Neural progenitor cell (in vitro differentiated cells): ENCODE measurements at regions not wholly inside any gene's neighbourhood (a gene's known extent, or its start where the extent isn't known, plus 50 kb on each side); places are given as distances from the start of the nearest gene placed in this dataset.

ENCODE experiments used
- DNase-seq: peaks from one replicate; pipeline ENCODE4 v3.0.0-alpha.2; 2016; ENCODE audit warnings: low spot score
- H2AFZ ChIP-seq: fragments of 200-600 bp; sonication (generic); replicated peaks from 2 replicates; pipeline ENCODE4 v1.6.1; 2016; ENCODE audit warnings: antibody characterized with exemption
- H3F3A ChIP-seq: fragments of 200-600 bp; sonication (generic); 2 replicates; pipeline ENCODE4 v1.6.1; 2016; ENCODE audit warnings: antibody characterized with exemption, low read depth
- H3K27ac ChIP-seq: fragments of 200-600 bp; sonication (generic); 2 replicates; pipeline ENCODE4 v1.5.1; 2016; ENCODE audit warnings: mild to moderate bottlenecking
- H3K27me3 ChIP-seq: fragments of 200-600 bp; sonication (generic); 2 replicates; pipeline ENCODE4 v1.6.1; 2016; ENCODE audit warnings: mild to moderate bottlenecking, moderate library complexity
- H3K36me3 ChIP-seq: fragments of 200-600 bp; sonication (generic); 2 replicates; pipeline ENCODE4 v1.5.1; 2016
- H3K4me1 ChIP-seq: fragments of 200-600 bp; sonication (generic); 2 replicates; pipeline ENCODE4 v1.6.1; 2016; ENCODE audit warnings: mixed run types
- H3K4me2 ChIP-seq: fragments of 200-600 bp; sonication (generic); 2 replicates; pipeline ENCODE4 v1.6.1; 2016
- H3K4me3 ChIP-seq: fragments of 200-600 bp; sonication (generic); 2 replicates; pipeline ENCODE4 v1.5.1; 2016
- H3K79me2 ChIP-seq: fragments of 200-600 bp; sonication (generic); 2 replicates; pipeline ENCODE4 v1.6.1; 2016; ENCODE audit warnings: low read depth
- H3K9ac ChIP-seq: fragments of 200-600 bp; sonication (generic); 2 replicates; pipeline ENCODE4 v1.6.1; 2016
- H3K9me3 ChIP-seq: fragments of 200-600 bp; sonication (generic); 2 replicates; pipeline ENCODE4 v1.5.1; 2016; ENCODE audit warnings: low read depth
- H4K20me1 ChIP-seq: fragments of 200-600 bp; sonication (generic); 2 replicates; pipeline ENCODE4 v1.6.1; 2016; ENCODE audit warnings: low read depth
- H3K27ac Mint-ChIP-seq: 3 replicates; pipeline ENCODE4 v1.8.0; 2021; ENCODE audit warnings: mixed read lengths
- H3K27me3 Mint-ChIP-seq: 2 replicates; pipeline ENCODE4 v1.8.0; 2022; ENCODE audit warnings: low read depth, mild to moderate bottlenecking, inconsistent platforms, moderate library complexity, mixed read lengths; ENCODE audit not compliant: insufficient read depth
- H3K36me3 Mint-ChIP-seq: 3 replicates; pipeline ENCODE4 v1.8.0; 2021; ENCODE audit warnings: mixed read lengths
- H3K4me1 Mint-ChIP-seq: 3 replicates; pipeline ENCODE4 v1.8.0; 2021; ENCODE audit warnings: mixed read lengths
- H3K4me3 Mint-ChIP-seq: 3 replicates; pipeline ENCODE4 v1.8.0; 2021; ENCODE audit warnings: mild to moderate bottlenecking, moderate library complexity, mixed read lengths
- H3K9me3 Mint-ChIP-seq: 3 replicates; pipeline ENCODE4 v1.8.0; 2020; ENCODE audit warnings: mixed read lengths
- EZH2 ChIP-seq: fragments of 200-600 bp; sonication (generic); IDR thresholded peaks from 2 replicates; pipeline ENCODE4 v1.6.1; 2017; ENCODE audit warnings: antibody characterized with exemption, mild to moderate bottlenecking, moderate library complexity
- EZH2phosphoT487 ChIP-seq: fragments of 200-600 bp; sonication (generic); IDR thresholded peaks from 2 replicates; pipeline ENCODE4 v1.6.1; 2017; ENCODE audit warnings: antibody characterized with exemption
- TF ChIP-seq, protein P1 (sequence below): fragments of 200-600 bp; sonication (generic); IDR thresholded peaks from 2 replicates; pipeline ENCODE4 v1.5.1; 2017; ENCODE audit warnings: antibody characterized with exemption, mild to moderate bottlenecking

DNA sequence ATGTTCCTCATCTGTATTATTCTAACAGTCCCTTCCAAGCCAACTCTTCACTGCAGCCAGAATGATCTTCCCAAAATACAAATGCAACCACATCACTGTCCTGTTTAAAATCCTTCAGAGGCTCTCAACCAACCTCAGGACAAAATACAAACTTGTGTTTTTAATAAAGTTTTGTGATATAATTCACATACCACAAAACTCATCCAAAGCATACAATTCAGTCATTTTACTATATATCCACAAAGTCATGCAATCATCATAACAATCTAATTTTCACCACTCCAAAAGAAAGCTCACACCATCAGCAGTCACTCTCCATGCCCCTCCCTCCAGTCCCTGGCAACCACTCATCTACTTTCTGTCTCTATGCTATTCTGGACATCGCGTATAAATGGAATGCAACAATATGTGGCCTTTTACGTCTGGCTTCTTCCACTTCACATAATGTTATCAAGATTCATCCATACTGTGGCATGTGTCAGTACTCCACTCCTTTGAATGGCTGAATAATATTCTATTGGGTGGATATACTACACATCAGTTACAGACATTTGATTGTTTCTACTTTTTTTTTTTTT is 81.7 kb upstream of the DOCK9 start:
- Mint-ChIP-seq H3K4me1 (no peaks in the 10 kb centered on the region), H3K9me3 (no peaks in the 10 kb centered on the region), H3K27me3 (no peaks in the 10 kb centered on the region), H3K36me3 (no peaks in the 10 kb centered on the region), H3K27ac (no peak overlapping the region), H3K4me3 (no peak overlapping the region)
- Histone ChIP-seq H4K20me1 (no peaks in the 10 kb centered on the region), H2AFZ (no peak overlapping the region), H3F3A (no peaks in the 10 kb centered on the region), H3K9me3 (no peaks in the 10 kb centered on the region), H3K9ac (no peak overlapping the region), H3K4me1 (peaks cover 6% of the 10 kb centered on the region), H3K36me3 (no peaks in the 10 kb centered on the region), H3K27ac (no peak overlapping the region), H3K79me2 (no peaks in the 10 kb centered on the region), H3K27me3 (no peaks in the 10 kb centered on the region), H3K4me2 (no peak overlapping the region), H3K4me3 (no peak overlapping the region)
- DNase-seq = no peak
- TF ChIP-seq EZH2 (no peak), EZH2phosphoT487 (no peak)
- TF ChIP-seq, protein P1, sequence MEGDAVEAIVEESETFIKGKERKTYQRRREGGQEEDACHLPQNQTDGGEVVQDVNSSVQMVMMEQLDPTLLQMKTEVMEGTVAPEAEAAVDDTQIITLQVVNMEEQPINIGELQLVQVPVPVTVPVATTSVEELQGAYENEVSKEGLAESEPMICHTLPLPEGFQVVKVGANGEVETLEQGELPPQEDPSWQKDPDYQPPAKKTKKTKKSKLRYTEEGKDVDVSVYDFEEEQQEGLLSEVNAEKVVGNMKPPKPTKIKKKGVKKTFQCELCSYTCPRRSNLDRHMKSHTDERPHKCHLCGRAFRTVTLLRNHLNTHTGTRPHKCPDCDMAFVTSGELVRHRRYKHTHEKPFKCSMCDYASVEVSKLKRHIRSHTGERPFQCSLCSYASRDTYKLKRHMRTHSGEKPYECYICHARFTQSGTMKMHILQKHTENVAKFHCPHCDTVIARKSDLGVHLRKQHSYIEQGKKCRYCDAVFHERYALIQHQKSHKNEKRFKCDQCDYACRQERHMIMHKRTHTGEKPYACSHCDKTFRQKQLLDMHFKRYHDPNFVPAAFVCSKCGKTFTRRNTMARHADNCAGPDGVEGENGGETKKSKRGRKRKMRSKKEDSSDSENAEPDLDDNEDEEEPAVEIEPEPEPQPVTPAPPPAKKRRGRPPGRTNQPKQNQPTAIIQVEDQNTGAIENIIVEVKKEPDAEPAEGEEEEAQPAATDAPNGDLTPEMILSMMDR = no peak

DNA sequence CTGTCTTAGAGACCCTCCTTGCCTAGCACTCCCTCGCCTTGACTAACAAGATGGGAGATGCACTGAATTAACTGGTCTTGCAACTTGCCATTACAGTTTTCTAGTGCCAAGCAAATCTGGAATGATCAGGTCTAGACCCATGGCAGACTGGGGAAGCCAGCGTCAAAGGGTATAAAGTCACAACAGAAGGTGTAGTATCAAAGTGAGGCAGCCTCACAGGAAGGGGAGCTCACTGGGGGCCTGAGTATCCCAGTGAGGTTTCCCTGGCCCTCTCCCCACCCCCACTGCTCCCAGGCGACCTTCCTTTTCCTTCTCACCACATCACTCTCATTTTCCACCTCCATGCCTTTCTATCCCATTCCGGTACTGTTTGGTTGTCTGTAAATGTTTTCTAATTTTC is 83.5 kb upstream of the DOCK9 start:
- no peak overlapping the region for H3K27ac Mint-ChIP-seq
- no peak overlapping the region for H3K4me3 Mint-ChIP-seq
- no peaks in the 10 kb centered on the region for H4K20me1 ChIP-seq

DNA sequence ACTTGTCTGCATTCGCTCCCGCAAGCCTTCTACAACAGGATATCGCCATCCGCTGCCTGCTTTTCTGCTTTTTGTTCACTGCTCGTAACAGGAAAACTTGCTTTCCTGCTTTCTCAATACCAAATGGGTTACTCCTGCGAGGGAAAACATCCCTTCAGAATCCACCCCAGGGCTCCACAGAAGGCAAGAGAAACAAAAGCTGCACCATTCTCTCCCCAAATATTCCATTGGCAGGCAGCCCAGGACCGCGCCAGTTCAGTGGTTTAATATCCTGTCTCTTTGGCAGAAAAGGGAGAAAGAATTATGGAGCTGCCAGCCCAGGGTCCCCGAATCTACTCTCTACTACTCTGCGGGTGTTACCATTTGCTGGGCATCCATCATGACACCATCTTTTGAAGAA is 84.7 kb upstream of the DOCK9 start:
- Histone ChIP-seq H3K36me3 (no peaks in the 10 kb centered on the region), H3F3A (no peaks in the 10 kb centered on the region), H3K4me2 (no peak overlapping the region), H3K27ac (no peak overlapping the region), H3K79me2 (no peaks in the 10 kb centered on the region), H2AFZ (no peak overlapping the region), H3K4me1 (no peaks in the 10 kb centered on the region), H3K4me3 (no peak overlapping the region), H4K20me1 (no peaks in the 10 kb centered on the region), H3K27me3 (no peaks in the 10 kb centered on the region), H3K9ac (no peak overlapping the region), H3K9me3 (no peaks in the 10 kb centered on the region)
- Mint-ChIP-seq H3K9me3 (no peaks in the 10 kb centered on the region), H3K27me3 (no peaks in the 10 kb centered on the region), H3K4me1 (no peaks in the 10 kb centered on the region), H3K36me3 (no peaks in the 10 kb centered on the region), H3K4me3 (no peak overlapping the region), H3K27ac (no peak overlapping the region)
- DNase-seq = no peak
- no peak for TF ChIP-seq EZH2phosphoT487
- no peak for TF ChIP-seq EZH2
- TF ChIP-seq, protein P1 = no peak

More for the DNA sequence above, 83.5 kb upstream of the DOCK9 start:
- no peak for DNase-seq
- Mint-ChIP-seq H3K27me3 (no peaks in the 10 kb centered on the region), H3K36me3 (no peaks in the 10 kb centered on the region), H3K4me1 (no peaks in the 10 kb centered on the region), H3K9me3 (no peaks in the 10 kb centered on the region)
- H3F3A ChIP-seq = no peaks in the 10 kb centered on the region
- H3K9ac ChIP-seq = no peak overlapping the region
- H3K27ac ChIP-seq = no peak overlapping the region
- H3K79me2 ChIP-seq = no peaks in the 10 kb centered on the region
- H3K4me2 ChIP-seq = no peak overlapping the region
- TF ChIP-seq EZH2phosphoT487 = no peak
- TF ChIP-seq, protein P1 = no peak
- no peak overlapping the region for H3K4me3 ChIP-seq
- H3K9me3 ChIP-seq = no peaks in the 10 kb centered on the region
- H2AFZ ChIP-seq = no peak overlapping the region
- H3K27me3 ChIP-seq = no peaks in the 10 kb centered on the region
- H3K4me1 ChIP-seq = no peaks in the 10 kb centered on the region
- no peaks in the 10 kb centered on the region for H3K36me3 ChIP-seq
